SK-N-SH treated with all-trans-retinoic acid at 6 μM for 48 hours (cell line): ENCODE measurements at regions not wholly inside any gene's neighbourhood (a gene's known extent, or its start where the extent isn't known, plus 50 kb on each side); places are given as distances from the start of the nearest gene placed in this dataset.

Experiments used
- ARNTL ChIP-seq: fragments of 450-650 bp; formaldehyde crosslinking; IDR thresholded peaks from 2 replicates; pipeline ENCODE4 v1.5.0; 2020; ENCODE audit warnings: low read depth, mild to moderate bottlenecking, moderate library complexity, borderline replicate concordance
- CREB5 ChIP-seq: fragments of 250-450 bp; sonication (Bioruptor Pico); IDR thresholded peaks from 2 replicates; pipeline ENCODE4 v1.5.1; 2020; ENCODE audit warnings: low read depth, mild to moderate bottlenecking, moderate library complexity
- ESRRG ChIP-seq: fragments of 250-450 bp; sonication (Bioruptor Pico); IDR thresholded peaks from 2 replicates; pipeline ENCODE4 v1.6.1; 2021; ENCODE audit warnings: mild to moderate bottlenecking
- GLIS3 ChIP-seq: fragments of 250-450 bp; sonication (Bioruptor Pico); IDR thresholded peaks from 2 replicates; pipeline ENCODE4 v1.5.0; 2020; ENCODE audit warnings: mild to moderate bottlenecking, moderate library complexity
- ISL1 ChIP-seq: fragments of 250-450 bp; sonication (Bioruptor Pico); IDR thresholded peaks from 2 replicates; pipeline ENCODE4 v2.1.2; 2022; ENCODE audit warnings: mild to moderate bottlenecking, moderate library complexity
- OSR1 ChIP-seq: fragments of 250-450 bp; sonication (Bioruptor Pico); IDR thresholded peaks from 2 replicates; pipeline ENCODE4 v1.8.0; 2022; ENCODE audit warnings: moderate library complexity, mild to moderate bottlenecking, inconsistent platforms
- POU6F1 ChIP-seq: fragments of 250-450 bp; sonication (Bioruptor Pico); IDR thresholded peaks from 2 replicates; pipeline ENCODE4 v1.8.0; 2021; ENCODE audit warnings: low read depth, mild to moderate bottlenecking, moderate library complexity, borderline replicate concordance
- RARB ChIP-seq: fragments of 250-450 bp; sonication (Bioruptor Pico); IDR thresholded peaks from 2 replicates; pipeline ENCODE4 v1.8.0; 2021; ENCODE audit warnings: mild to moderate bottlenecking, moderate library complexity
- TOX ChIP-seq: fragments of 250-450 bp; sonication (Bioruptor Pico); IDR thresholded peaks from 2 replicates; pipeline ENCODE4 v1.8.0; 2021; ENCODE audit warnings: mild to moderate bottlenecking, moderate library complexity, borderline replicate concordance
- ZC3H10 ChIP-seq: fragments of 250-450 bp; sonication (Bioruptor Pico); IDR thresholded peaks from 2 replicates; pipeline ENCODE4 v1.5.1; 2021; ENCODE audit warnings: mild to moderate bottlenecking, moderate library complexity
- ZFP3 ChIP-seq: fragments of 250-450 bp; sonication (Bioruptor Pico); IDR thresholded peaks from 2 replicates; pipeline ENCODE4 v1.5.0; 2020; ENCODE audit warnings: mild to moderate bottlenecking, moderate library complexity
- ZFP30 ChIP-seq: fragments of 450-650 bp; formaldehyde crosslinking; IDR thresholded peaks from 2 replicates; pipeline ENCODE4 v1.5.0; 2022; ENCODE audit warnings: mild to moderate bottlenecking, moderate library complexity
- ZNF8 ChIP-seq: fragments of 450-650 bp; formaldehyde crosslinking; IDR thresholded peaks from 2 replicates; pipeline ENCODE4 v1.5.0; 2020; ENCODE audit warnings: mild to moderate bottlenecking, moderate library complexity
- TF ChIP-seq, protein P1 (sequence below): fragments of 250-450 bp; sonication (Bioruptor Pico); IDR thresholded peaks from 2 replicates; pipeline ENCODE4 v1.8.0; 2020; ENCODE audit warnings: mild to moderate bottlenecking, moderate library complexity, borderline replicate concordance

DNA sequence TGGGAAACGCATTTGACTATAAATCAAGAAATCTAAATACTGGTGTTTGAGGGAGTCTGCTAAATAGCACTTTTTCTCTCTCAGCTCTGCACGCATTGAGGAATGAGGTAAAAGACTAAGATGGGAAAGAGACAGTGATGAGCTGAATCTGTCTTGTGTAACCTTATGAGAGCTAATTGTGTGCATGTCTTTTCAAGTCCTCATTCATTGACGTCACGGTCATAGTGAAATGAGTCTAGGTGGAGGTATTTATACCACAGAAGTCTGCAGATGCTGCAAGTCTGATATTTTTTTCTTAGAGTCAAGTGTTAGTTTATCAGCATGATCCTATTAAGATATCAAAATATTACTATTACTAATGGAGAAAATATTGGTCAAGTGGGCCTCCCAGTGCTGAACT is 361.5 kb upstream of the HS3ST1 start:
- TF ChIP-seq RARB (CRISPR knock-in tag) = no peak
- TF ChIP-seq GLIS3 (CRISPR knock-in tag) = no peak
- no peak for TF ChIP-seq OSR1
- TF ChIP-seq POU6F1 = no peak
- no peak for TF ChIP-seq TOX (CRISPR knock-in tag)
- no peak for TF ChIP-seq ZC3H10 (CRISPR knock-in tag)
- TF ChIP-seq, protein P1, sequence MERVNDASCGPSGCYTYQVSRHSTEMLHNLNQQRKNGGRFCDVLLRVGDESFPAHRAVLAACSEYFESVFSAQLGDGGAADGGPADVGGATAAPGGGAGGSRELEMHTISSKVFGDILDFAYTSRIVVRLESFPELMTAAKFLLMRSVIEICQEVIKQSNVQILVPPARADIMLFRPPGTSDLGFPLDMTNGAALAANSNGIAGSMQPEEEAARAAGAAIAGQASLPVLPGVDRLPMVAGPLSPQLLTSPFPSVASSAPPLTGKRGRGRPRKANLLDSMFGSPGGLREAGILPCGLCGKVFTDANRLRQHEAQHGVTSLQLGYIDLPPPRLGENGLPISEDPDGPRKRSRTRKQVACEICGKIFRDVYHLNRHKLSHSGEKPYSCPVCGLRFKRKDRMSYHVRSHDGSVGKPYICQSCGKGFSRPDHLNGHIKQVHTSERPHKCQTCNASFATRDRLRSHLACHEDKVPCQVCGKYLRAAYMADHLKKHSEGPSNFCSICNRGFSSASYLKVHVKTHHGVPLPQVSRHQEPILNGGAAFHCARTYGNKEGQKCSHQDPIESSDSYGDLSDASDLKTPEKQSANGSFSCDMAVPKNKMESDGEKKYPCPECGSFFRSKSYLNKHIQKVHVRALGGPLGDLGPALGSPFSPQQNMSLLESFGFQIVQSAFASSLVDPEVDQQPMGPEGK (CRISPR knock-in tag) = no peak
- TF ChIP-seq ESRRG (CRISPR knock-in tag) = no peak
- no peak for TF ChIP-seq ZFP30 (CRISPR knock-in tag)
- TF ChIP-seq ARNTL = no peak
- no peak for TF ChIP-seq ZNF8 (CRISPR knock-in tag)
- TF ChIP-seq ZFP3 (CRISPR knock-in tag) = no peak
- no peak for TF ChIP-seq ISL1 (CRISPR knock-in tag)
- TF ChIP-seq CREB5 (CRISPR knock-in tag) = no peak
